ENCODE measurements at regions not wholly inside any gene's neighbourhood (a gene's known extent, or its start where the extent isn't known, plus 50 kb on each side); places are given as distances from the start of the nearest gene placed in this dataset.
A peak's percentile ranks its signal among the peaks of the same experiment; 100 is the strongest.
"Not testable (repeated sequence)": the region's sequence is repeated elsewhere in the genome, so short reads cannot be mapped to it uniquely, and the experiment has no call there.

DNA sequence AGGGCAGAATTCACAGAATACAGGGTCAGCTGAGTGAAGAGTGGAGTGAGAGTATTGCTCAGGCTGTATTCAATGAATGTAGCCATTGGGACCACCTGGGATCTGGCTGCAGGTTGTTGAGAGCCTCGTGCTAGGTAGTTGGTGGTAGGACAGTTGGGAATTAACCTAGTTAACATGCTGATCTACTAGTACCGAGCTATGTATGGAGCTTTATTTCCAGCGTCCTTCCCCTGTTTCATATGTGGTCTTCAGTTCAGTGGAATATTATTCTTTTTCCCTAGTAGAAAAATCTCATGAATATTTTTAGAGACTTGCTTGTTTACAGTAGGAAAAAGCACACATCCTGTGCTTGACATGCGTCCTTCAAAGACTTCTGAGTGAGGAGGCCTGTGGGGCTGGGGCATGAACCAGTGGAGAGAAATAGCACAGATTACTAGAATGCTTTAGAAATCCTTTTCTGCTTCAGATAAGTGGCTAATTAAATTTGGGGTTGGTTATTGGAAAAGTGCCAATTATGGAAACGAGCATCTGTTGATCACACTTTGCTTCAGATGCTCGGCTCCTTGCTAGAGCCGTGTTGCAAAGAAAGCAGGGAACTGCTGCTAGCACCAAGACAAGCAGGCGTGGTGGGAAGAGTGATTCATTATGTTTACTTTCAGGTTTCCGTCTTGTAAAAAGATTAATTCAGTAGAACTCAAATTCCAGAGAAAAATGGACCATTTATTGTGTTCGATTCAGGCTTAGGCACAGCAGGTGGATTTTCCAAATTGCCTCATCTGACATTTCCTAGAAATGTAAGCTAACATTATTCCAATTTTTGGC, 53.6 kb downstream of the ARF6 start:
- peak; percentile 71 for DNase-seq

DNA sequence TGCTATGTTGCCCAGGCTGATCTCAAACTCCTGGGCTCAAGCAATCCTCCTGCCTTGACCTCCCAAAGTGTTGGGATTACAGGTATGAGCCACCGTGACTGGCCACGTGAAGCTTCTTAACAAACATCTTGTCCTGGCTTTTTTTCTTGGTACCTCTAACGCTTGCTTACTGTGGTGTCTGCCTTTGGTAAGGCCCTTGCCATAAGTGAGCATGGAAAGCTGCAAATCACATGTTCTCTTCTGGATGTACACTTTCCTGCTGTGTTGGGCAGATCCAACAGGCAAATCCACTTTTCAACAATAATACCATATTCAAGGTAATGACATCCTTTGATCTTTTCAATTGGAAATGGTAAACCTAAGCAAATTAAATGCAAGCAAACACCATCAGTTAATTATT, 54.6 kb downstream of the ARF6 start:
- no peak for DNase-seq

DNA sequence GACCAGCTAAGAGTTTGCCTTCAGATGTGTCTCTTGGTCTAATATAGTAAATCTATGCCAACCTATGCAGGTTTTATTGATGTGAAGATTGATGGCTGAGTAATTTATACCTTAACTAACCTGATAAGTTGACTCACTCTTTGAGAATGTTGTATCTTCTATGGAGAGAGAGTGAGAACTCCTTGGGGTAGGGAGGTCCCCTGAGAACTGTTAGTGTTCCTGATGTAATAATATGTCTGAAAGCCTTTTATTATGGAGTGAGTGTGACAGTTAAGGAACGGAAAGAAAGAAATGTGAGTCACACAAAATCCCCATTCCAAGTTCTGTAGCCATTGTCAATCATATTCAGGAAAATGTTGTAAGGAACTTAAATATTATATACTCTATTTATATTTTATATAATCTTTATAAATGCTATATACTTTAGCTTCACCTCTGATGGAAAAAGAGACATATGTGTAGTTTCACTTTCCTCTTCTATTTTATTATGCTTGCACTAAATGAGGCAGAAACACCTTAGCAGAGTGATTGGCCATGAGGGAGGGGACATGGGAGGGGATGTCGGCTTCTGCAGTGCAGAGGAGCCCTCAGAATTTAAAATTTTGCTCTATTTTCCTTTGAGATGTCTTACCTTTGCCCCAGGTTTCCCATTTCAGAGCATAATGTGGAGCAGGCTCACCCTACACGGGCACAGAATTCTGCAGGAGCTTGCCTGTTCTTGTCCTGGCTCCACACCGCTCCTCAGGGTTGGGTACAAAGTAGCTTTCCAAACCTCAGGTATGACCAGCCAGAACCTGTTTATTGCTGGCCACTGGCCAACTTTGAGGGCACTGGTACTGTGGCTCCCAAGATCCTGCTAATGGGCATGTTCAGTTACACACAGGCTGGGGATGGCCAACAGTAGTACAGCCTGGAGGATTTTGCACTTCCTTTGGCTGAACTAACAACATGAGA, 57.7 kb downstream of the ARF6 start:
- DNase-seq, result peak; percentile 38

DNA sequence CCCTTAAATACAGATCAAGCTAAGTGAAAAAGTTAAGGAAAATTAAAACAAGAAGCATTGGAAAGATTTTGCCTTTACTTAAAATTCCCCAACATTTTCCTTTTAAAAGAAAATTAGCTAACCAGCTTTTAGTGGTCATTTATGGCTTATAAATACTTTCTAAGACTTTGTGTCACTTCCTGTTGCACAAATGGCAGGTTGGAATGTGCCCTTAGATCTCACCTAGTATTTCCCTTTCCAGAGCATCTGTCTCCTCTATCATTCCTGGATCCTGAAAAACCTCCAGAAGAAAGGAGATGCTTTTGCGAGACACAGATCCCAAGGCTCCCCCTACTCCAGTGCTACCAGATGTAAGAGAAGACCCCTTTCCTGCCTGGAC, 58.3 kb downstream of the ARF6 start:
- no peak for DNase-seq

DNA sequence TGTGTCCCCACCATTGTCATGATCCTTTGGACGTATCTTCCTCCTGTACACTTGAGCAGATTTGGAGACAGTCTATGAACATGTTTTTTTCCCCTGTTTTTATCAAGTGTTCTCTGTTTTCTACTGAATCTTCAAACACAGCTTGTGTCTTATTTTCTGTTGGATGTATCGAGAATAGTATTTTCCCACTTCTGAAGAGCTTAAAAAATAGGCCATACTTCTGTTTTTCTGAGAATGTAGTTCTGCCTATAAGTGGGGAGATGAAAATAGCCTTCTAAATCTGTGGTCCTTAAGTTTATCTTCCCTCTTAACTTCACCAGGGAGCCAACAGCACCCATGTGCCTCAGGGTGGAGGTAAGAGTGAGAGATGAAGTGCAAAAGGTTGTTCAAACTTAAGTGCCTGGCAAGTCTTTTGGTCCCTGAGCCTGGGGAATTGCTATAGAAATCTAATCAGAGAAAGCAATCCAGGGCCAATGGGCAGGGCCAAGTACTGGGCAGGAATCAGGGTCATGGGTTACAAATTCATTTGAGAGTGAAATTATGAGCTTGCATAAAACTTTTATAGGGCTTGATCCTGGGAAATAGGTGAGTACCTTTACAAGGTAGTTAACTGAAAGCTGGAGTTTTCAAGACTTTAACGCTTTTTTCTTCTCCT, 58.9 kb downstream of the ARF6 start:
- no peak for DNase-seq

DNA sequence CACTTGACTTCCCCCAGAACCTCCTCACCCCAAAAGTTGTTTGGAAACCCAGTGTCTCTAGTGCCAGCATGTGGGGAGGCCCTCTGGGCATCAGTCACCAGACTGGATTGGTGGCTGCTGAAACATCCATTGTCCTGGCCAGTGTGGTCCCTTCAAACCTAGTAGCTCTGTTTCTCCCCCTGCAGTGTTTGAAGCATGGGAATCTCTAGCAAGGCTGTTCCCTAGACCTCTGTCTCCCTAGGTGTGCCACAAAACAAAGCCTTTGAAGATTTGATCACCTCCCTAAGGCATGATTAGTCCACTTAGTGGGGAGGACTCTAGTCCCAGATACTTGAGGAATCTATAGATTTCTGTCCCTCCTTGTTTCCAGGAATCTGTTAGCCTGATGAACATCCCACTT, 60.3 kb downstream of the ARF6 start:
- DNase-seq, result no peak

DNA sequence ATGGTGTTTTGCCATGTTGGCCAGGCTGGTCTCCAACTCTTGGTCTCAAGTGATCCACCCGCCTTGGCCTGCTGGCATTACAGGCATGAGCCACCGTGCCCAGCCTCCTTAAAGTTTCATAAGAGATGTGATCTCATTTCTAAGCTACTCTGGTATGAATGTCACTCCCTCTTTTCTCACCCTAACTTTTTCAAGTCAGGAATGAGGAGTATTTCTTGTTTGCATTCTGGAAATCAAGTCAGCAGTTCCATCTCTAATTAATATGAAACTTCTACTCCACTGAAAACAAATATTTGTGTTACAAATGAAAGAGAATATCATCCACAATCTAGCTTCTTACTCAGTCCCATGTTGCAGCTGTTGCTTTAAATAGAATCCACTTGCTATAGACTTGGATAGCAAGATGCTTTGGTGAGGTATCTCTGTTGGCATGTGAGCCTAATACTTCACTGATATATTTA, 61.3 kb downstream of the ARF6 start:
- DNase-seq, result no peak

DNA sequence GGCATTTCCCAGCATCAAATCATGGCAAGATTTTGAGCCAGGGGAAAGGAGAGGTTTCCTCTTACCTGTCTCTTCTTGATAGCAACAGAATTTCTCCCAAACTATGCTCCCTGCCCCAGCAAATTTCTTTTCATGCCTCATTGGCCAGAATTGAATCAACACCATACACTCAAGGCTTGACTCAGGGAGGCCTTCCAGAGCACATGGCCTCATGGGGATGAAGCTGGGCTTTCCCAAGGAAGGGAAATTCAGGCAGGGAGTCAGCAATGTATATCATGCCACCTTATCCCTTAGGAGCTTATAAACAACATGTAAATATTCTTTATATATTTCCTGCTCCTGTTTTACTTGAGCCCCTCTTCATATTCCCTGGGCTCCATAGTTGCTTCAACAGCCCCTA, 62.1 kb downstream of the ARF6 start:
- DNase-seq, result no peak

DNA sequence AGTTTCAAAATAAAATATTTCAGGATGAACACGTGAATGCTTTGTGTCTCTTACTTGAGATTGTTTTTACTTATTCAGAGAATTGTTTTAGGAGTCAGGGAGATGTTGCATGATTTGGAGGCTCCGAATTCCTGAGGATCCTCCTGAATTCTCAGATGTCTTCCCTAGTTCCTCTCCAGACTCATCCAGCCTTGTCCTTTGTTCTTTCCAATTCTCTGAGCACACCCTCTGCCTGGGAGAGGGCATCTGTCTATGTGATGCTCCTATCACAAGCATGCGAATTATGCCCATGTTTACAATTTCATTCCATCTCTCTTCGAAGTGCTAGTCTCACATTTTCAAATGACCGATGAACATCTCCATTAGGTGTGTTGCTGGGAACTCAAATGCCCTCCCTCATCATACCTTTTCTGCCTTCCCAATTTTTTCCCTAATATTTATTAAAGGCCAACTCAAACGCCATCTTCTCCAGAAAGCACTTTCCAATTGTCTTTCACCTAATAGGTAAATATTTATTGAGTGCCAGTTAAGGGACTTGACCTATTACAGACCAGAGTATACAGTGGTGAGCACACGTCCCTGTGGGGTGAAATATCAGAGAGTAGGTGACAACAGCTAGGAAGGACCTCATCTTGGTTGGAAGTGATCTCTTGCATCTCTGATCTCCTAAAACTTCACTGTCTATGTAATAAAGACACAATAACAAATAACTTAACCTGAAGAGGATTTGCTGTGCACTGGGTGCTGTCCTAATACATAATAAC, 64.4 kb downstream of the ARF6 start:
- no peak for DNase-seq

DNA sequence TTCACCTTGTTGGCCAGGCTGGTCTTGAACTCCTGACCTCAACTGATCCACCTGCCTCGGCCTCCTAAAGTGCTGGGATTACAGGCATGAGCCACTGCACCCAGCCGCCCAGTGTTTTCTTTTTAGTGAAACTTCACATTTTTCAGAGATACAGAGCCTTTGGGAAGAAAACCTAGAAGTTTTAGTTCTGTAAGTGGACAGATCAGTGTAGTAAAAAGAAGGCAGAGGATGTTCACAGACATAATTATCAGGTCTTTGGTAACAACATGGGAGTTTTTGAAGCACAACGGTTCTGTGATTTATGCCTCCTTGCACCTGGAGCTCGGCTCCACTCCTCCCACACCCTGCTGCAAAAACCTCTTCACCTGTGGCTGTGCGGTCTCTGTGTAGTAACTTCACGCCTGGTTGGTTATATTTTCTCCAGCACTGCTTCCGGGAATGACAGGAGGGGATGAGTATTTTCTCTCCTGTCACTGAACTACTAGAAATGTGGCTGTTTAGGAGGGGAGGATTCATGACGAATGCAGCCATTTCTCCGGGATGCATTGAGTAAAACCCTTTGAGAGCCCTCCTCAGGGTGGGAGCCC, 67.0 kb downstream of the ARF6 start:
- peak; percentile 61 for DNase-seq

DNA sequence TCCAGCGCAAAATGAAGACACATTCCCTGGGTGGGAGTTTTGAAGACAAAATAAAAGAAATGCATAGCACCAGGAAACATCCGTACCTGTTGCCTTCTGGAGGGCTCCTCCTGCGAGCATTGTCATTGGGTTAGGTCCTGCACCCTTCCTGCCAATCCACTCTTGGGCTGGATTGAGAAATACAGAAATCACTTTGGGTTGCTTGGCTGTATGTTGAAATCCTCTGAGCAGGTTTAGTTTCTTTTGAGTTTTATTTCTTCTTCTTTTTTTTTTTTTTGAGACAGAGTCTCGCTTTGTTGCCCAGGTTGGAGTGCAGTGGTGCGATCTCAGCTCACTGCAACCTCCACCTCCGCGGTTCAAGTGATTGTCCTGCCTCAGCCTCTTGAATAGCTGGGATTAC, 67.6 kb downstream of the ARF6 start:
- DNase-seq, result no peak

DNA sequence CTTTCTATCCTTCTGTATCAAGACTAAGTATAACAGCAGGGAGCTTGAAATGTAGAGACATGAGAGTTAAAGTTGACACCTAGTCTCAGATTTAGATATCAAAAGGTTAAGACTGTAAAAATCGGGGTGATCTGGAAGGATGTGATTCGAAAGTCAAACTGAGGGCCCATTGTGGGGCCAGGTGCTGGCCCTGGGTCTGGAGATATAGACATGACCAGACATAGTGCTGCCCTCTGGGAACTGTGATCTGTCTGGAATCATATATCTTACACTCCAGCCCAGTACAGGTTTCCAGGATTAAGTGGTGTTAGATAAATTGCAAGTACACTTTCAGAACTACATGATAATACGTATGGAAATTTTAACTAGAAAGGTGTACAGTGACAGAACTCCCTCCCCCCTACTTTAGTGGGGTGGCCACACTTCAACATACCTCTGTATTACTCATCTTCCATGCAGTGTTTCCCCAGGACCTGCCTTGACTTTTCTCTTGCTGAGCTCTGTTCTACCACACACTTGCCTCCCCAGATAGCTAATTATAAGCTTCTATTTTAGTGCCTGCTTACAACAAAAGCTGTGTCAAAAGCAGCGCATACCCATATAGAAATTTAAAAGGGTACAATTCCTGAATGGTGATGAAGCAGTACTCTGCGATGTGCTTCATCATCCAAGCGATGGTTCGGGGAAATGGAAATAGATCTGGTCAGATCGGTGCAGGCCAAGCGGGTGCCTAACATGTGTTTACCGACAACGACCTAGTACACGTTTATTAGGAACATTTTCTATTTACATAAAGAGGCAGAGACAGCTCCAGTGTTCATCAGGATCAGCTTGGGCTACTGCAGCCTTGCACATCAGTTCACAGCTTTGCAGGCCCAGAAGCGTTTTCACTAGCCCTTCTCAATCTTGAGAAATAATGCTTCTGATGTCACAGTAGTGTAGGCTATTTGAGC, 68.7 kb downstream of the ARF6 start:
- no peak for DNase-seq

DNA sequence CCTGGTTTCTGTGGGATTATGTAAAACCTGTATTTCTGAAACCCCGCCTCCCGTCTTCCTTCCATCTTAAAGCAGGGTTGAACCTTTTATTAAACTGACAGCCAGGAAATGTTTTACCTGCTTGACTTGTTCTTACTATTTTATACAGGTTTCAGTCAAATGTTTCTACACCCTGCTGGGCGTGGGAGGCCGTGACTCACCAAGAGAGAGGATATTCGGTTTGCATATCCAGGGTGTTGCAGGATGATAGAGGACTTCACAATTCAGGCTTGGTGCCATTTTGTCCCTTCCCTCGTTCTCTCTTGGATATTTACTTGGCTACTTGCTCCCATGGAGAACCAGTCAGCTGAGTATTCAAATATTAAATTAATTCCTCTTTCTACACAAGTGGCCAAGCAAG, 69.7 kb downstream of the ARF6 start:
- DNase-seq, result peak; percentile 66

DNA sequence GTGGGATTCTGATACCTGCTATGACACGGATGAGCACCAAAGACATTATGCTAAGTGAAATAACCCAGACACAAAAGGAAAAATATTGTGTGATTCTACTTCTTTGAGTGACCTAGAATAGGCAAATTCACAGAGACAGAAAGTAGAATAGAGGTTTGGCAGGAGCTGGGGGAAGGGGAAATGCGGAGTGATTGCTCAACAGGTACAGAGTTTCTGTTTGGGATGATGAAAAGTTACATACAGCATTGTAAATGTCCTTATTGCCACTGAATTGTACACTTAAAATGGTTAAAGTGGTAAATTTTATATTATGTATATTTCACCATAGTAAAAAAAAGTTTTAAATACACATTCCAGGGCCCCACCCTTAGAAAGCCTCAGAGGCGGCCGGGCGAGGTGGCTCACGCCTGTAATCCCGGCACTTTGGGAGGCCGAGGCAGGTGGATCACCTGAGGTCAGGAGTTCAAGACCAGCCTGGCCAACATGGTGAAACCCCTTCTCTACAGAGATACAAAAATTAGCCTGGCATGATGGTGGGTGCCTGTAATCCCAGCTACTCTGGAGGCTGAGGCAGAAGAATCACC, 72.3 kb downstream of the ARF6 start:
- DNase-seq, result not testable (repeated sequence)

DNA sequence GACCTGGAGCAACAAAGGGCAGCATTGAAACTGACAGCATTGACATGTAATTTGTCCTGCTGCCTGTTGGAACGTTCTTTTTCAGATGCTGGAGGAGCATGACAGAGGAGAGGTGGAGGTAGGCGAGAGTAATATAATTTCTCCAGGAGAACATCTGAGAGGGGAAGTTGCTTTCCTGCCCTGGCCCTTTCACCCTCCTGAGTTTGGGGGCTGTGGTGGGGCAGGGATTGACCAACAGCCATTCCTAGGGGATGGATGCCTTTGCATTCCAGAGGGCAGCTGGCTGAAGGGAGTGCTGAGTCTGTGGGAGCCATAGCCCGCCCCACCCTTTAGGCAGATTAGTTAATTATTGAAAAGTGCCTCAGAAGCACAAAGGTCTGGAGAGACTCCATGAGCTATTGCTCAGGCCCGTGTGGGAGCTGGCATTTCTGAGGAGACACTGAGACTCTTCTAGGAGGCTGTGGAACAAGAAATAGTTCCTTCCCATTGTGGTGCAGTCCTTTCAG, 73.5 kb downstream of the ARF6 start:
- DNase-seq, result no peak

DNA sequence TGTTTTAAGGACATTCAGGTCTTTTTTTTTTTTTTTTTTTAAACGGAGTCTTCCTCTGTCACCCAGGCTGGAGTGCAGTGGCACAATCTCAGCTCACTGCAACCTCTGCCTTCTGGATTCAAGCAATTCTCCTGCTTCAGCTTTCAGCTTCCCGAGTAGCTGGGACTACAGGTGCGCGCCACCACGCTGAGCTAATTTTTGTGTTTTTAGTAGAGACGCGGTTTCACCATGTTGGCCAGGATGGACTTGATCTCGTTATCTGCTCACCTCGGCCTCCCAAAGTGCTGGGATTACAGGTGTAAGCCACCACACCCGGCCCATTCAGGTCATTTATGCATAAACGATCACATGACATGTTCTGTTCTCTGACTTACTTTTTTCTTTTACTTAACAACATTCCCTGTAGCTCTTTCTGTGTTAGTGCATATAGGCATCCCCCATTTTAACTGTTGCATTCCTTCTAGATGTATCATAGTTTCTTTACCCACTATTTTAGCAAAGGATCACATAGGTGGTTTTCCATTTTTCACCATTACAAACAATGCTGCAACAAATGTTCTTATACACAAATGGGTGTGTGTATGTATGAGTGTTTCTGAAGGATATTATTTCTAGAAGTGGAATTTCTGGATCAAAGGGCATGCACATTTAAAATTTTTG, 74.2 kb downstream of the ARF6 start:
- DNase-seq, result no peak

DNA sequence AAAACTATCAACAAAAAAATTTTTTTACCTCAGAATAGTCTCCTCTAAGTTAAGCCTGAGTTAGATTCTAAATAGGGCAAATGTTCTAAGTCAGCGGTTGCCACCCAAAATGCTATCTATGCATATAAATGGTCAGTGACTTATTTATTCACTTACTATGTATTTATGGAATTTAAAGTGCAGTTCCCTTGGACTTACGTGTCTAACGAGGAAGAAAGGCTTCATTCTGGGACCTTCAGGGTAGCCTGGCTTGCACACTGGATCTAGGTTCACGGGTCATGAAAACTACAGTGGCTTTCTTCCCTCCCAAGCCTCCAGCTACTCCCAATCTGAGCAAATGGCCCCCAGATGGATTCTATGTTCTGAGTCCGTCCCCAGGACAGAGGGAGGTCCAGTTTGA, 77.1 kb downstream of the ARF6 start:
- no peak for DNase-seq

DNA sequence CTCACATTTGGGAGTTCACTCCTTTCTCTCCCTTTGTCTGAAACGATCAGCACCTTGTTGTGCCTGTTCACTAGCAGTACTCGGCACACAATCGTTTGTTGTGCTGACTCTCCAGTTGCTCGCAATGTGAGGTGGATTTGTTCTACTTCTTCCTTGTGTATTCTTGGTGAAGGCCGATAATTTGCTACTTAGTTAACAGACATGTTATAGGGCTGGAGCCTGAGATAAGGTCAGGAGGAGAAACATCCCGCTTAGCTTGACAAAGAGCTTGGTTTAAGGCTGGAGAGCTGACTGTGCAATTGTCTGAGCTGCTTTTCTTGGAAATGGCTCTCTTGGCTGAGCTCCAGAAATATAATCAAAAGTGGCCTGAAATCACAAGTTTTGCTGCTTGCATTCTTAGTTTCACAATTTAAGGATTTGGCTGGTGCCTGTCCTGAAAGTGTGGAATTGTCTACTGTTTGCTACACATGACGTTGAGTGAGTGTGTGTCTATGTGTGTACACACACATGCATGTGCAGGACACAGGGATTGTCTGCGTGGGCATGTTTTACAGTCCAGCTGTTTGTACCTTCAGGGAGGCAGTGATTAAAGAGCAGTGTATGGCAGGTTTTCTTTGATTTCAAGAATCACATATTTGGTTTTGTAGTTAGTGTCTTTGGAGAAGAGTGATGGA, 77.7 kb downstream of the ARF6 start:
- peak; percentile 48 for DNase-seq
